HG02970 (cell line): ENCODE measurements at regions not wholly inside any gene's neighbourhood (a gene's known extent, or its start where the extent isn't known, plus 50 kb on each side); places are given as distances from the start of the nearest gene placed in this dataset.
"Not testable (repeated sequence)": the region's sequence is repeated elsewhere in the genome, so short reads cannot be mapped to it uniquely, and the experiment has no call there.

Source experiments
- ATAC-seq: cut with Tn5 transposase; IDR thresholded peaks from one replicate; pipeline ENCODE4 v1.9.1; 2021; ENCODE audit warnings: mild to moderate bottlenecking, moderate library complexity, moderate number of reproducible peaks; ENCODE audit not compliant: unreplicated experiment, low FRiP score

DNA sequence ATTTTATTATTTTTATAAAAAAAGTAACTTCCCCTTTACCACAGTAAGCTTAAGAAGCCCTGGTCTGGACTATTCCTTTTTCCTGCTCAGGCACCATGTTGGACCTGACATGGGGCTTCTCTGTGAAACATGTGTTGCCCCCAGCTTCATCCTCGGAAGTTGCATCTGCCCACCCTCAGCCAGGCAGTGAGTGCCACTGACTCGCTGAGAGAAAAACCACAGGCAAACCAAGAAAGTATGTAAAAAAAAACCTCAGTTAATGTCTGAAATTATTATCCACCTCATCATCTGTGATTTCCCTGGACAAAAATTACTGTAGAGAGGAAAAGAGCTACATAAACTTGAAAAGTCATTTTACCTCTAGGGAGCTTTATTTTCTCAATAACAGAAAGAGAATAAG, 109.9 kb upstream of the MCHR2 start:
- ATAC-seq: no peak

GRCh38 chr6:100103194-100103593, 109.2 kb upstream of the MCHR2 start:
- ATAC-seq: no peak

GRCh38 chr6:100101644-100102043, 107.6 kb upstream of the MCHR2 start:
- ATAC-seq: no peak

GRCh38 chr6:100100776-100101175, 106.8 kb upstream of the MCHR2 start:
- ATAC-seq: no peak

DNA sequence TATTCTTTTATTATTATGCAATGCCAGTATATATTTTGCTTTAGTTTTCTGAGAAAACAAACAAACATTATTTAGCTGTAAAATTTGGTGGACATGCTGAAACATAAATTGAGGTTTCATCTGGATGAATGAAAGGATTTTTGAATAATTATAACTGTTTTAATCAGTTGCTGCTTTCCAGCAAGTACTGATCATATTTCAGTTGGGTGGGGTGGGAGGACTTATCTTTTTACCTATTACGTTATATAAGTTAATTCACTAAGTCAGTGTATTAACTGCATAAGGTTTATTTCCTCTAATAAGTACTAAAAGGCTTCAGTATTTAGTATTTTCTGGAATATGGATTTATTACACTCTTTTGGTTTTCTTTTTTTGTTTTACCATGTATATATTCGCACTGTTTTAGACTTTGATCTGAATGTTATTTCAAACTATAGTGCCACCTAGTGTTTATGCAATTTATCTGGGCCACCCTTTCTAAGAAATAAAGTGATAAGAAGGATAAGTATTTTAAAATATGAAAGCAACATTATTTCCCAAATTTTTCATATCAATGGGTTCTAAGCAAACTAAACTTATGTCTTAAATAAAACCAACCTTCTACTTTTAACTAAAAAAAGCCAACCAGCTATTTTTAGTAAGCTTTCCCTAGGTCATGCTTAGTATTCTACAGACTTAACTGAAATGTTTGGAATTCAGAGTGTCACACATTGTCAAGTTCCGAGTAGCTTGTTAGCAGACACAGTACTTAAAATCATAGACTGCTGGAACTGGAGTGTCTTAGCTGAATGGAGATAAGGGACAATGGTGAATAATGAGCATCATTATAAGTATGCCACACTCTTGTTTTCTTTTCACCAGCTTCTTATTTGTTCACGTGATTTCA, 105.4 kb upstream of the MCHR2 start:
- ATAC-seq: no peak

DNA sequence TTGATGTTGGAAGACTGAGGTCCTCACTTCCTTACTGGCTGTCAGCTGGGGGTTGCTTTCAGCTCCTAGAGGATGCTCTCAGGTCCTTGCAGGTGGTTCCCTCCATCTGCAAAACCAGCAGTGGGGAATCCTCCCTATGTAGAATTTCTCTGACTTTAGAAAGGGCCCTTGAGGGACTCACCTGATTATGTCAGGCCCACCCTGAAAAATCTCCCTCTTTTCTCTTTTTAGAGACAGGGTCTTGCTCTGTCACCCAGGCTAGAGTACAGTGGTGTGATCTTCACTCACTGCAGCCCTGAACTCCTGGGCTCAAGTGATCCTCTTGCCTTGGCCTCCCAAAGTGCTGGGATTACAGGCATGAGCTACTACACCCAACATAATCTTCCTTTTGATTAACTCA, 102.9 kb upstream of the MCHR2 start:
- ATAC-seq: no peak

DNA sequence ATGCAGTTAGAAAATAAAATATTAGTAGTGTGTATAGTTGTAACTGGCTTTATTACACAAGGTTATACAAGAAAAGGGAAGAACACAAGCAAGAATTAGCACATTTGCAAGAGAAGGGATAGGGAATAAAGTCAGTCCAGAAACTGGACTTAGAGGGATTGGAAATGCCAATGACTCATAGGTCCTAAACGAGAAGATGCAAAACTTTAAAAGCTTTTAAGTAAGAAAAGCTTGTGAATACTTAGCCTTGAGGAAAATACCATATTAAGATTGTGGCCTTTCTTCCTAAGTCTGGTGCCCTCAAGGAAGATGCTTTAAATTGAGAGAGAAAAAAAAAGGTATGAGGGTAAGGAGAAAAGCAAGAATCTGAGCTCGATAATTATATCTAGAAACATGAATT, 102.3 kb upstream of the MCHR2 start:
- no peak for ATAC-seq

- ATAC-seq: no peak
Observed at GRCh38 chr6:100093405-100093804, 99.4 kb upstream of the MCHR2 start.

DNA sequence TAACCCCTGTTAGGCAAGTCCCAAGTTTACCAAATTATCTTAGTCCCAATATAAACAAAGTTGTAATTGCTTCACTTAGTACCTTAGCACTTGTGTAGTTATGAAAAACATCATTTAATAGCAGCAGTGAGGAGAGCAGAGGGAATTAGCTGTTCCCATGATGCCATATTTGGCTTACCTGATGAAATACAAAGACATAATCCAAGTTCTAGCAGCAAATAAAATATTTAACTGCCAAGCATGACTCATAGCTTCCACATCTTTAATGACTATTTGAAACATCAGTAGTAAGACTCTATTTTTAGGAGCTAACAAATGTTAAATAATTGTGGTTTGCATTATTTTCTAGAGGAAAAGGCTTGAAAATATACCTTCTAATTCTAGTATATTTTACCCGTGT, 94.0 kb upstream of the MCHR2 start:
- ATAC-seq: no peak

GRCh38 chr6:100084991-100085364, 91.0 kb upstream of the MCHR2 start:
- no peak for ATAC-seq

DNA sequence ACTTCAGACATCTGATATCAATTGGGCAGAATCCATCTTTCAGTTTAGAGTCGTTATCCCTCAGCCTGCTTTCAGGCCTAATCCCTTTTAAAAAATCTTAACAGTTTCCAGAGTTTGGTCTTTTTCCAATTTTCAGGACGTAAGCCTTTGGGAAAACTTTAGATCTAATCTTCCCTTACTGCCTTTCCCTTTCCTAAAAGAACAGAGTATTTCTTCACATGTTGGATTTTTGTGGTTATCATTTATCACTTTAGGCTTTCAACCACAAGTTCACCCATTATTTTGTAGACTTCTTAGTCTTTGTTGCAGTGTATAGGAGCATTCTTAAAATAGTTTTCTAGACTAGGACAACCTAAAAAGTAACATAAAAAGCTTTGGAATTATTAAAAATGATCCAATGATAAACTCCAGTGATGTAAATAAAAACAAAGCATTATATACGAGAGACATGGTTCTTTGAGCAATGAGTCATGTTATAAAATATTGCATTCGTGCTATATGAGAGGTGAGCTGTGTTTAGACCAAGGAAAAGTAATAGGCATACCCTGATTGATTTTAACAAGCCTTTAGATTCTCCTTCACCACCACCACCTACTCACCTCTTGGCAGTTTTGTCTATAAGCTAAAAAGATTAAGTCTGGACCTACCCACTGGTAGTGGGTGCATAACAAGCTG, 90.4 kb upstream of the MCHR2 start:
- no peak for ATAC-seq

GRCh38 chr6:100078509-100078908, 84.5 kb upstream of the MCHR2 start:
- ATAC-seq: no peak

GRCh38 chr6:100065348-100065747, 71.3 kb upstream of the MCHR2 start:
- no peak for ATAC-seq

- ATAC-seq: no peak
Observed at GRCh38 chr6:100062621-100063020, 68.6 kb upstream of the MCHR2 start.

- no peak for ATAC-seq
Observed at GRCh38 chr6:100057941-100058340, 63.9 kb upstream of the MCHR2 start.

- ATAC-seq: no peak
Observed at GRCh38 chr6:100050550-100050949, 56.5 kb upstream of the MCHR2 start.

GRCh38 chr6:100043961-100044360, 49.9 kb upstream of the MCHR2 start:
- not testable (repeated sequence) for ATAC-seq
